RWPE2 (cell line): ENCODE measurements at regions not wholly inside any gene's neighbourhood (a gene's known extent, or its start where the extent isn't known, plus 50 kb on each side); places are given as distances from the start of the nearest gene placed in this dataset.
"Not testable (repeated sequence)": the region's sequence is repeated elsewhere in the genome, so short reads cannot be mapped to it uniquely, and the experiment has no call there.

Source experiments
- ATAC-seq: fragments of 200-7000 bp; cut with Tn5 transposase; 3 replicates; pipeline ENCODE4 v1.9.1; 2021; ENCODE audit warnings: low read depth
- DNase-seq: peaks from one replicate; pipeline ENCODE4 v3.0.0-alpha.2; 2020; ENCODE audit warnings: low spot score
- H3K27ac ChIP-seq: fragments of 450-650 bp; 2 replicates; pipeline ENCODE4 v1.5.1; 2017; ENCODE audit warnings: mild to moderate bottlenecking; ENCODE audit not compliant: poor library complexity, severe bottlenecking
- H3K27me3 ChIP-seq: fragments of 250-450 bp; sonication (Bioruptor Pico); 2 replicates; pipeline ENCODE4 v1.5.1; 2021; ENCODE audit warnings: mild to moderate bottlenecking, moderate library complexity; ENCODE audit not compliant: insufficient read depth, poor library complexity, severe bottlenecking
- H3K36me3 ChIP-seq: fragments of 250-450 bp; sonication (Bioruptor Pico); 2 replicates; pipeline ENCODE4 v1.5.1; 2020; ENCODE audit warnings: low read depth, mild to moderate bottlenecking, moderate library complexity
- H3K4me1 ChIP-seq: fragments of 250-450 bp; sonication (Bioruptor Pico); 2 replicates; pipeline ENCODE4 v1.5.1; 2021; ENCODE audit warnings: mild to moderate bottlenecking, moderate library complexity; ENCODE audit not compliant: insufficient read depth, poor library complexity, severe bottlenecking
- H3K4me3 ChIP-seq: fragments of 250-450 bp; sonication (Bioruptor Pico); 2 replicates; pipeline ENCODE4 v1.5.1; 2021; ENCODE audit warnings: mild to moderate bottlenecking, moderate library complexity; ENCODE audit not compliant: severe bottlenecking
- H3K9me3 ChIP-seq: fragments of 250-450 bp; sonication (Bioruptor Pico); 2 replicates; pipeline ENCODE4 v1.5.1; 2021; ENCODE audit warnings: mild to moderate bottlenecking, moderate library complexity; ENCODE audit not compliant: severe bottlenecking
- TF ChIP-seq, protein P1 (sequence below): fragments of 450-650 bp; IDR thresholded peaks from one replicate; pipeline ENCODE4 v1.5.1; 2017; ENCODE audit warnings: mild to moderate bottlenecking, moderate library complexity; ENCODE audit not compliant: poor library complexity, severe bottlenecking

DNA sequence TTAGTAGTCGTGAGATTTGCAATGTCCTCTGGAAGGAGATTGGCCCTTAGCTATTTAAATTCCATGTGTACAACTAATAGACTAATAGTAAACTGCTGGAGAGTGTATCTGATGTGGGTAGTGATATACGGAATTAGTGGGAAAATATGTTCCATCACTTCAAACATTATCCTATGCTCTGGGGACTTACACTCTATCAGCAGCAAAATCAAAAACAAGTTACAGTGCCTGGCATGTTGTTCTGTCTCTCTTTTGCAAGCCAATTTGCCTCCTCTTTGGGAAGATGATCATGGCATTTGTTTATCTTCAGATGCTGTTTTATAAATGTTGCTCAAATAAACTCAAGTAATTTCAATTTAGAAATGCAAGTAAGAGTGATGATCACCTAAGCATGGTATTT, 311.9 kb upstream of the ACO1 start:
- no peaks in the 10 kb centered on the region for H3K4me1 ChIP-seq
- ATAC-seq (no peak), DNase-seq (no peak)
- no peak overlapping the region for H3K4me3 ChIP-seq
- peaks cover 3% of the 10 kb centered on the region for H3K27me3 ChIP-seq
- no peak overlapping the region for H3K27ac ChIP-seq
- H3K36me3 ChIP-seq = no peaks in the 10 kb centered on the region
- no peaks in the 10 kb centered on the region for H3K9me3 ChIP-seq
- TF ChIP-seq, protein P1, sequence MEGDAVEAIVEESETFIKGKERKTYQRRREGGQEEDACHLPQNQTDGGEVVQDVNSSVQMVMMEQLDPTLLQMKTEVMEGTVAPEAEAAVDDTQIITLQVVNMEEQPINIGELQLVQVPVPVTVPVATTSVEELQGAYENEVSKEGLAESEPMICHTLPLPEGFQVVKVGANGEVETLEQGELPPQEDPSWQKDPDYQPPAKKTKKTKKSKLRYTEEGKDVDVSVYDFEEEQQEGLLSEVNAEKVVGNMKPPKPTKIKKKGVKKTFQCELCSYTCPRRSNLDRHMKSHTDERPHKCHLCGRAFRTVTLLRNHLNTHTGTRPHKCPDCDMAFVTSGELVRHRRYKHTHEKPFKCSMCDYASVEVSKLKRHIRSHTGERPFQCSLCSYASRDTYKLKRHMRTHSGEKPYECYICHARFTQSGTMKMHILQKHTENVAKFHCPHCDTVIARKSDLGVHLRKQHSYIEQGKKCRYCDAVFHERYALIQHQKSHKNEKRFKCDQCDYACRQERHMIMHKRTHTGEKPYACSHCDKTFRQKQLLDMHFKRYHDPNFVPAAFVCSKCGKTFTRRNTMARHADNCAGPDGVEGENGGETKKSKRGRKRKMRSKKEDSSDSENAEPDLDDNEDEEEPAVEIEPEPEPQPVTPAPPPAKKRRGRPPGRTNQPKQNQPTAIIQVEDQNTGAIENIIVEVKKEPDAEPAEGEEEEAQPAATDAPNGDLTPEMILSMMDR = no peak

DNA sequence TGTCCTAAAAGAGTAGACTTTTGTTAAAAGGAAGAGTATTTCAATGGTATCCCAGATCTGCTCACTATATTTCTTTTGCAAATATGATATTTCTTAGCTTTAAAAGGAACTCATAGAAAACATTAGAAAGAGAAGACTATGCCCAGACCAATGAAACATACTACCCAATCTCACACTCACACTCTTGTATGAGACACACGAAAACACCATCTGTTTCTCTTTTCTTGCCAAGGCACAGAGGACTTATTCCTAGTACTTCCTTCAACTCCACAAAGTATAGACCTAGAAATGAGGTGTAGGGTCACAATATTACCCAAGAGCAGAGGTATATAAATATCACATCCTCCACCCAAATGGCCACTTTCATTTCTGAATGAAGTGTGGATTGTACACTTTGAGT, 292.4 kb upstream of the ACO1 start:
- H3K9me3 ChIP-seq = no peaks in the 10 kb centered on the region
- ATAC-seq (no peak), DNase-seq (no peak)
- no peaks in the 10 kb centered on the region for H3K36me3 ChIP-seq
- H3K27me3 ChIP-seq = no peaks in the 10 kb centered on the region
- H3K27ac ChIP-seq = no peak overlapping the region
- no peaks in the 10 kb centered on the region for H3K4me1 ChIP-seq
- H3K4me3 ChIP-seq = no peak overlapping the region
- TF ChIP-seq, protein P1 = no peak

DNA sequence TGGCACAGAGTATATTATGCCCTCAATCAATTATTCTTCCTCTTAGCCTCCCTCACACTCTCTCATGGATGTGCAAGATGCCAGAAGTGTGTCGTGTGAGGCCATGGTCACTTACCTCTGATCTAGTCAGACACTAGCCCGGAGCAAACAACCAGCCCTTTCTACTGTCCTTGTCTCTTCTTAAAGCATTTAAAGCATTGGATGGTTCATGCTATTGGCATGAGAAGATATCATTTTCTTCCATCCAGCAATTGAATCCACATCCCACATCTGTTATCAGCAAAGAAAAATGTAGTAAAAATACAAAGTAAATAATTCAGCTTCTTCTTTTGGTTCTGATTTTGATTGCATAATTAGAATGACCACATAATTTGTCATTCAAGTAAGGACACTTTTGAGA, 267.2 kb upstream of the ACO1 start:
- ATAC-seq (no peak), DNase-seq (no peak)
- Histone ChIP-seq H3K27ac (no peak overlapping the region), H3K27me3 (peaks cover 5% of the 10 kb centered on the region), H3K9me3 (no peaks in the 10 kb centered on the region), H3K36me3 (no peaks in the 10 kb centered on the region), H3K4me3 (no peak overlapping the region), H3K4me1 (no peaks in the 10 kb centered on the region)
- TF ChIP-seq, protein P1 = no peak

DNA sequence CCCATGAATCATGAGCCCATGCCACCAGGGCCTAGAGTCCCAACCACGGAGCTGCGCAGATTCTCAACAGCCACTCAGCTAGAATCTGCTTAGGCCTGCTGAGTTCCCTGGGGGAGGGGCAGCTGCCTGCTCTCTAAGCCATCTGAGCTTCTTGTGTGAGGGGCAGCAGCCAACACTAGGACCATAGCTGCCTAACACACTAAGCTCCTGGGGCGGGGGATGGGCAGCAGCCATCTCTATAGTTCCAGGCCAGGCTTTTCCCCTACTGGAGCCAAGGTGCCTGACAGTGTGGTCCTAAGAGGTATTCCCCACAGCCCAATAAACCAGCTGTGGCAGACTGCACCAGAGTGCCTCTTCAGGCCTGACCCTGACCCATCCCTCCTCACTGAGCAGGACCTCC, 255.9 kb upstream of the ACO1 start:
- H3K27me3 ChIP-seq = peaks cover 9% of the 10 kb centered on the region
- DNase-seq (no peak), ATAC-seq (no peak)
- H3K9me3 ChIP-seq = no peaks in the 10 kb centered on the region
- H3K4me1 ChIP-seq = no peaks in the 10 kb centered on the region
- no peak overlapping the region for H3K27ac ChIP-seq
- H3K4me3 ChIP-seq = no peak overlapping the region
- TF ChIP-seq, protein P1 = no peak
- no peaks in the 10 kb centered on the region for H3K36me3 ChIP-seq

DNA sequence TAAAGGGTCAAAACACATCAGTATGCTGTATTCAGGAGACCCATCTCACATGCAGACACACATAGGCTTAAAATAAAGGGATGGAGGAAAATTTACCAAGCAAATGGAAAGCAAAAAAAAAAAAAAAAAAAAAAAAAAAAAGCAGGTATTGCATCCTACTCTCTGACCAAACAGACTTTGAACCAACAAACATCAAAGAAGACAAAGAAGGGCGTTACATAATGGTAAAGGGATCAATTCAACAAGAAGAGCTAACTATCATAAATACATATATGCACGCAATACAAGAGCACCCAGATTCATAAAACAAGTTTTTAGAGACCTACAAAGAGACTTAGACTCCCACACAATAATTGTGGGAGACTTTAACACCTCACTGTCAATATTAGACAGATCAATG, 253.7 kb upstream of the ACO1 start:
- not testable (repeated sequence) for H3K27ac ChIP-seq, DNase-seq, H3K9me3 ChIP-seq, H3K27me3 ChIP-seq, H3K4me1 ChIP-seq, H3K4me3 ChIP-seq, H3K36me3 ChIP-seq, ATAC-seq
